NB4 (cell line): ENCODE measurements at regions not wholly inside any gene's neighbourhood (a gene's known extent, or its start where the extent isn't known, plus 50 kb on each side); places are given as distances from the start of the nearest gene placed in this dataset.

Source experiments
- DNase-seq: peaks from one replicate; pipeline ENCODE4 v3.0.0; 2010; ENCODE audit warnings: low read depth
- H3K4me3 ChIP-seq: one replicate; pipeline ENCODE4 v1.5.1; 2011; ENCODE audit warnings: mild to moderate bottlenecking, low read depth, low read length, moderate library complexity
- MYC ChIP-seq: IDR thresholded peaks from 2 replicates; pipeline ENCODE4 v1.6.1; 2011; ENCODE audit warnings: low read depth, low read length
- POLR2A ChIP-seq: IDR thresholded peaks from 2 replicates; pipeline ENCODE4 v1.6.1; 2011; ENCODE audit warnings: mild to moderate bottlenecking; ENCODE audit not compliant: insufficient read length; ENCODE audit errors: extremely low read depth
- TF ChIP-seq, protein P1 (sequence below): IDR thresholded peaks from one replicate; pipeline ENCODE4 v1.5.1; 2012; ENCODE audit warnings: low read depth, low read length
- TF ChIP-seq, protein P2 (sequence below): IDR thresholded peaks from 2 replicates; pipeline ENCODE4 v1.6.1; 2011; ENCODE audit warnings: low read depth, low read length

DNA sequence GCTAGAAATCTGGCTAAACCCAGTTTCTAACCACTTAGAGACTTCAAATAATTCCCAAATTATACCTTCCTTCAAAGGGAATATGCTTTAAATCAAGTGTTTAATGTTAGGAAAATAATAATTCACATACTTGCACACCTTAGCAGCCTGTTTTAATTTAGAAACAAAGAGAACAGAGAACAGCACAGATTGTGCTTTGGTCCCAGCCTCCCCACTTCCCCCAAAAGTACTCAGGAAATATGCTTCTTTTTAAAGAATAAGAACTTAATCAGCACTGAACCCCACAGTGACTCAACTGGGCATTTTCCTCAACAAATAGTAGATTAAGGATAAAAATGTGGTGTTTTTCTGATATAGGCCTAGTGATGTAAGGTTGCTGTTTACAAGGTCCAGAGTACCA lies 295.8 kb downstream of the GBA3 start:
- no peak overlapping the region for H3K4me3 ChIP-seq
- DNase-seq = no peak
- TF ChIP-seq MYC (no peak), POLR2A (no peak)
- TF ChIP-seq, protein P1, sequence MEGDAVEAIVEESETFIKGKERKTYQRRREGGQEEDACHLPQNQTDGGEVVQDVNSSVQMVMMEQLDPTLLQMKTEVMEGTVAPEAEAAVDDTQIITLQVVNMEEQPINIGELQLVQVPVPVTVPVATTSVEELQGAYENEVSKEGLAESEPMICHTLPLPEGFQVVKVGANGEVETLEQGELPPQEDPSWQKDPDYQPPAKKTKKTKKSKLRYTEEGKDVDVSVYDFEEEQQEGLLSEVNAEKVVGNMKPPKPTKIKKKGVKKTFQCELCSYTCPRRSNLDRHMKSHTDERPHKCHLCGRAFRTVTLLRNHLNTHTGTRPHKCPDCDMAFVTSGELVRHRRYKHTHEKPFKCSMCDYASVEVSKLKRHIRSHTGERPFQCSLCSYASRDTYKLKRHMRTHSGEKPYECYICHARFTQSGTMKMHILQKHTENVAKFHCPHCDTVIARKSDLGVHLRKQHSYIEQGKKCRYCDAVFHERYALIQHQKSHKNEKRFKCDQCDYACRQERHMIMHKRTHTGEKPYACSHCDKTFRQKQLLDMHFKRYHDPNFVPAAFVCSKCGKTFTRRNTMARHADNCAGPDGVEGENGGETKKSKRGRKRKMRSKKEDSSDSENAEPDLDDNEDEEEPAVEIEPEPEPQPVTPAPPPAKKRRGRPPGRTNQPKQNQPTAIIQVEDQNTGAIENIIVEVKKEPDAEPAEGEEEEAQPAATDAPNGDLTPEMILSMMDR = no peak
- TF ChIP-seq, protein P2, sequence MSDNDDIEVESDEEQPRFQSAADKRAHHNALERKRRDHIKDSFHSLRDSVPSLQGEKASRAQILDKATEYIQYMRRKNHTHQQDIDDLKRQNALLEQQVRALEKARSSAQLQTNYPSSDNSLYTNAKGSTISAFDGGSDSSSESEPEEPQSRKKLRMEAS = no peak

DNA sequence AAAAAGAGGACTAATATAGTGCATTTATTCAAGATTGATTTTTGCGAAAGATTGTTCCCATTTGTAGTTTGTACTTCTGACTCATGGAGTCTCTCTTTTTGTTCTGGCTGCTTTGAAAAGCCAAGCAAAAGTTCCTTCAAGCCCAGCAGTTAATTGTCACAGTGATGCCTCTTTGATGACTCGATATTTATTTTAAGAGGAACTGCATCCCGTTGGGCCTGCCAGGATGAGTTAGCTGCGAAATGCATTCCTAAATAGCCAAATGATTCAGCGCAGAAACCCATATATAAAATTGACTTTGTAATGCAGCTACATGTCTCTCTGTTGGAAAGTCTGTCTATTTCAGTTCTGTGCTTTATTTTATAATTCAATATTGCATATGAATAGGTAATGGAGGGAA lies 295.1 kb downstream of the GBA3 start:
- DNase-seq = no peak
- no peak for TF ChIP-seq MYC
- TF ChIP-seq POLR2A = no peak
- TF ChIP-seq, protein P2 = no peak
- TF ChIP-seq, protein P1 = no peak
- H3K4me3 ChIP-seq = no peak overlapping the region

DNA sequence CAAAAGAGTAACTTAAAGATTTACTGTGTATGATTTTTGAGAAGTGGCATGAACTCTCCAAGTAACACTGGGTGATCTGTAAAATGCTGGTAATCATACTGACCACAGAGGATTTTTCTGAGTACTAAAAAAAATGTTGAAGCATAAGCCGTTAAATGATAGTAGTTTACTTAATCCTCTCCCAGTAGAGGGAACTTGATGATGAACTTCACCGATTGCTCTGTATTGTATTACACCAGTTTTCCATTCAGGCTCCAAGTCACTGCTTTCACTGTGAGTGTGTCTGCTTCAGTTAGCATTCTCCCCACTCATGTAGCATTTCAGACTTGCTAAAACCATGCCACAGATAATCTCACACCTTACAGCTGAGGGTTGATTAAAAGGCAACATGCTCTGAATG lies 294.1 kb downstream of the GBA3 start:
- DNase-seq = no peak
- TF ChIP-seq, protein P1 = no peak
- TF ChIP-seq MYC = no peak
- no peak for TF ChIP-seq POLR2A
- TF ChIP-seq, protein P2 = no peak
- no peak overlapping the region for H3K4me3 ChIP-seq

DNA sequence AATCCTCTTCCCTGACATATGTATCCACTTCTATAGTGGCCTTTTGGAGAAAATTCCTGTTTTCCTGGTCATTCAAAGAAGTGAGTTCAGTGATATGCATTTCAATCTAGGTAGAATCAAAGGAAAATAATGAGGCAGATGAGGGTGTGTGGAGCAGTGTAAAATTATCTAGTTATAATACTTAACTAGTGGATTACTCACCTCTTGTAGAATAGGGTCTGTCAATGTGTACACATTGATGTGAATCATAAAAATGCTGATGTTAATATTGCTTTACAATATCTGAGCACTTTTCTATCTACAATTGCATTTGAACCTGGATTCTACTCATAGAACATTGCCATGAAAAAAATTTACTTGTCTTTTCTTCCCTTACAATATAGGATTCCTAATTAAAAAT lies 293.5 kb downstream of the GBA3 start:
- DNase-seq = no peak
- no peak overlapping the region for H3K4me3 ChIP-seq
- TF ChIP-seq POLR2A = no peak
- TF ChIP-seq, protein P1 = no peak
- TF ChIP-seq MYC = no peak
- TF ChIP-seq, protein P2 = no peak

DNA sequence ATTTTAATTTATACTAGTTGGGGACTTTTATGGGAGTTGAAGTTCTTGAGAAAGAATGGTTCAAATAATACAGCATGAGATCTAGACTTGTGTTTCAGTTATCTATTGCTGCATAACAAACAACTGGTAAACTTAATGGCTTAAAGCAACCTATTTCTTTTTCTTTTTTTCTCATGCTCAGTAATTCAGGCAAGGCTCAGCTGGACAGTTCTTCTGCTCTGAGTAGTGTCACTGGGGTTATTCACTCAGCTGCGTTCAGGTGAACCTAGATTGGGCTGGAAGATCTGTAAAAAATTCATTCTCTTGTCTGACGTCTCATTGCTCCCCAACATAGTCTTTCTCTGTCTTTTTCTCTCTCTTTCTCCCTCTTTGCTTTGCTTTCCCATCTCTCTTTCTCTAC lies 291.7 kb downstream of the GBA3 start:
- H3K4me3 ChIP-seq = no peak overlapping the region
- no peak for DNase-seq
- TF ChIP-seq POLR2A (no peak), MYC (no peak)
- TF ChIP-seq, protein P2 = no peak
- TF ChIP-seq, protein P1 = no peak

DNA sequence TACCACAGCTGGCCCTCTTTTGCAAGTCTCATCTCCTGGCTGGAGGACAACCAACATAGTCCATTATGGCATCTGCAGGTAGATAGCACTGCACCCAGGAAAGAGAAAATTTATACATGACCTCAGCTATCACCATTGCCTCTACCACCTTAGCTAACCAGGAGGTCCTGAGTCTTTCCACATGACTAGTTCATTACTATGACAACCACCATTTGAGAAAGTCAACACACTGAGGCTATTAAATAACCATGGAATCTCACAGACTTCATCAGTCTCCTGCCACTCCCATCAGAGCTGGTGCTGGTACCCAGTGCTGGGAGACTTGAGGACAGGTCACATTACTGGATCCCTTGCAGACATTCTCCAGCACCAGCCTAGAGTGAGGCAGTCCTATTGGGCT lies 285.9 kb downstream of the GBA3 start:
- TF ChIP-seq POLR2A = no peak
- TF ChIP-seq MYC = no peak
- TF ChIP-seq, protein P2 = no peak
- TF ChIP-seq, protein P1 = no peak
- no peak for DNase-seq
- H3K4me3 ChIP-seq = no peak overlapping the region
